ENCODE measurements at regions not wholly inside any gene's neighbourhood (a gene's known extent, or its start where the extent isn't known, plus 50 kb on each side); places are given as distances from the start of the nearest gene placed in this dataset.

DNA sequence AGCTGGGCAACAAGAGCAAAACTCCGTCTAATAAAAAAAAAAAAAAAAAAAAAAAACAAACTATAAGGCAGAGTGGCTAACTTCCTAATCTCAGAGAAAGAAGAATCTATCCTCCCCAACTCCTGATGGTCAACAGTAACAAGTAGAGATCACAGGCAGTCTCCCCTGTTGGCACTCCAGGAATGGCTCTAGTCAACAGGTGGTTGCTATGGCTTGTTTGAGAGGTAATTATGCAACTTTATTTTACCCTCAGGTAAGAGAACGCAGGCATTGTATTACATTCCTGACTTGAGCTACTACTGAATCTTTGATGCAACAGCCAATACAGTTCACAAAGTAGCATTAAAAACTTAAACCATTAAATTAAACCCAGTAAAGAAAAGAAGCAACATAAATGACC lies 180.3 kb downstream of the DICER1 start:
- ATAC-seq (ENCODE audit: low read depth) (0 out of 3 replicates have a peak, but pooled peaks have one; percentile 46), DNase-seq (ENCODE audit: low spot score) (no peak)
- TF ChIP-seq, protein P1, sequence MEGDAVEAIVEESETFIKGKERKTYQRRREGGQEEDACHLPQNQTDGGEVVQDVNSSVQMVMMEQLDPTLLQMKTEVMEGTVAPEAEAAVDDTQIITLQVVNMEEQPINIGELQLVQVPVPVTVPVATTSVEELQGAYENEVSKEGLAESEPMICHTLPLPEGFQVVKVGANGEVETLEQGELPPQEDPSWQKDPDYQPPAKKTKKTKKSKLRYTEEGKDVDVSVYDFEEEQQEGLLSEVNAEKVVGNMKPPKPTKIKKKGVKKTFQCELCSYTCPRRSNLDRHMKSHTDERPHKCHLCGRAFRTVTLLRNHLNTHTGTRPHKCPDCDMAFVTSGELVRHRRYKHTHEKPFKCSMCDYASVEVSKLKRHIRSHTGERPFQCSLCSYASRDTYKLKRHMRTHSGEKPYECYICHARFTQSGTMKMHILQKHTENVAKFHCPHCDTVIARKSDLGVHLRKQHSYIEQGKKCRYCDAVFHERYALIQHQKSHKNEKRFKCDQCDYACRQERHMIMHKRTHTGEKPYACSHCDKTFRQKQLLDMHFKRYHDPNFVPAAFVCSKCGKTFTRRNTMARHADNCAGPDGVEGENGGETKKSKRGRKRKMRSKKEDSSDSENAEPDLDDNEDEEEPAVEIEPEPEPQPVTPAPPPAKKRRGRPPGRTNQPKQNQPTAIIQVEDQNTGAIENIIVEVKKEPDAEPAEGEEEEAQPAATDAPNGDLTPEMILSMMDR (IDR thresholded peaks at IDR 0.05; ENCODE audit: poor library complexity, severe bottlenecking), result no peak
- Histone ChIP-seq H3K4me3 (ENCODE audit: severe bottlenecking) (no peak overlapping the region), H3K27ac (ENCODE audit: poor library complexity, severe bottlenecking) (no peak overlapping the region), H3K27me3 (ENCODE audit: insufficient read depth, poor library complexity, severe bottlenecking) (peaks cover 16% of the 10 kb centered on the region), H3K36me3 (ENCODE audit: low read depth) (no peaks in the 10 kb centered on the region), H3K4me1 (ENCODE audit: insufficient read depth, poor library complexity, severe bottlenecking) (no peaks in the 10 kb centered on the region), H3K9me3 (ENCODE audit: severe bottlenecking) (no peaks in the 10 kb centered on the region)

DNA sequence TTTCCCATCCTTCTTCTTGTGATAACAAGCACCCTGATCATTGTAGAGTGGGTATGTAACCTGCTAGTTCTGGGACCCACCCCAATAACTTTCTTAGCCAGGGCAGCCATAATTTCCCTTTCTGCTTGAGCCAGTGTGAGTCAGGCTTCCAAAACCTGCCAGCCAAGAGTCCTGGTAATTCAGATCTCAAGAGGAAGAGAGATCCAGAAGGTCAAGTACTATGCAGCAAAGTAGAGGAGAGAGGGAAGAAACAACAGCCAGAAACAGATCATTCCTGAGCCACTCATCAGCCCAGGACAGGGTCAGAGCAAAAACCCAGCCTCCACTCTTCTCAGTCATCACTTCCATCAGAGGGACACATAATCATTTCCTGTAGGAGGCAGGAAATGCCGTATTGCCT lies 182.0 kb downstream of the DICER1 start:
- Histone ChIP-seq H3K27me3 (ENCODE audit: insufficient read depth, poor library complexity, severe bottlenecking) (peaks cover 18% of the 10 kb centered on the region), H3K4me1 (ENCODE audit: insufficient read depth, poor library complexity, severe bottlenecking) (no peaks in the 10 kb centered on the region), H3K36me3 (ENCODE audit: low read depth) (no peaks in the 10 kb centered on the region), H3K27ac (ENCODE audit: poor library complexity, severe bottlenecking) (no peak overlapping the region), H3K9me3 (ENCODE audit: severe bottlenecking) (no peaks in the 10 kb centered on the region), H3K4me3 (ENCODE audit: severe bottlenecking) (no peak overlapping the region)
- TF ChIP-seq, protein P1 (IDR thresholded peaks at IDR 0.05; ENCODE audit: poor library complexity, severe bottlenecking), result no peak
- no peak for DNase-seq (ENCODE audit: low spot score)
- peak; percentile 41; the same call in 1 of the 3 replicates for ATAC-seq (ENCODE audit: low read depth)

DNA sequence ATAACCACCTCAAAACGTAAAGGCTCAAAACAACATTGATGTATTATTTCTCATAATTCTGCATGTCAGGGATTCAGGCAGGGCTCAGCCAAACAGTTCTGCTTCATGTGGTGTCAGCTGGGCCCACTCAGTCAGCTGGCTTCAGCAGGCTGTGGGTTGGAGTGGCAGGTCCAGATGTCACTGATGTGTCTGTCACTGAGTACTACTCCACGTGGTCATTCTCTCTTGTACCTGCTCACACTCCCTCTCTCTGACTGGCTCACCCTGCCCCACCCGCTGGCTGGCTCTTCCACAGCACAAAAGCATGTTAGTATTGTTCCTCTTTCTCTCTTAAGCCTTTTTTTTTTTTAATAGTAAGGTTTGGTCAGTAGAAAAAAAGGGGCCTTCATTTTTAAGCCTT lies 182.4 kb downstream of the DICER1 start:
- no peak overlapping the region for H3K27ac ChIP-seq (ENCODE audit: poor library complexity, severe bottlenecking)
- 0 out of 3 replicates have a peak, but pooled peaks have one; percentile 27 for ATAC-seq (ENCODE audit: low read depth)
- TF ChIP-seq, protein P1 (IDR thresholded peaks at IDR 0.05; ENCODE audit: poor library complexity, severe bottlenecking), result no peak
- no peak overlapping the region for H3K4me3 ChIP-seq (ENCODE audit: severe bottlenecking)
- H3K36me3 ChIP-seq (ENCODE audit: low read depth), result no peaks in the 10 kb centered on the region
- H3K4me1 ChIP-seq (ENCODE audit: insufficient read depth, poor library complexity, severe bottlenecking), result no peaks in the 10 kb centered on the region
- no peak for DNase-seq (ENCODE audit: low spot score)
- peaks cover 18% of the 10 kb centered on the region for H3K27me3 ChIP-seq (ENCODE audit: insufficient read depth, poor library complexity, severe bottlenecking)
- no peaks in the 10 kb centered on the region for H3K9me3 ChIP-seq (ENCODE audit: severe bottlenecking)

DNA sequence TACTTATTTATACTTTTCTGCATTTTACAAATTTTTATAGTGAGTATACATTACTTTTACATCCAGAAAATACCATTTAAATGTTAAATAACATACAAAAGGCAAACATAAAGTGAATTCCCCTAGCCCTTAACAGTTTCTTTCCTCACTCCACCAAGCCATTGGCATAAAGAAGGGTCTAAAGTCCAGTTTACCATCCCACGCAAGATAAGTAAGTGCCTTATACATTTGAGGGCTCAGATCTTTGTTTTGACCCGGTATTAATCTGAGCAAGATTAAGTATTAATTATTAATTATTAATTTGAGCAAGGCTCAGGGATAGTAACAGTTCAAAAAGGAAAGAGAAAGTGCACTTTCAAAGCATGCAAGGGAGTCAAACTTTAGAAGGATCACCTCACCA lies 182.9 kb downstream of the DICER1 start:
- H3K36me3 ChIP-seq (ENCODE audit: low read depth), result no peaks in the 10 kb centered on the region
- no peak overlapping the region for H3K27ac ChIP-seq (ENCODE audit: poor library complexity, severe bottlenecking)
- no peaks in the 10 kb centered on the region for H3K4me1 ChIP-seq (ENCODE audit: insufficient read depth, poor library complexity, severe bottlenecking)
- no peak overlapping the region for H3K4me3 ChIP-seq (ENCODE audit: severe bottlenecking)
- no peak for DNase-seq (ENCODE audit: low spot score)
- H3K27me3 ChIP-seq (ENCODE audit: insufficient read depth, poor library complexity, severe bottlenecking), result peaks cover 18% of the 10 kb centered on the region
- no peak for ATAC-seq (ENCODE audit: low read depth)
- TF ChIP-seq, protein P1 (IDR thresholded peaks at IDR 0.05; ENCODE audit: poor library complexity, severe bottlenecking), result no peak
- H3K9me3 ChIP-seq (ENCODE audit: severe bottlenecking), result no peaks in the 10 kb centered on the region

DNA sequence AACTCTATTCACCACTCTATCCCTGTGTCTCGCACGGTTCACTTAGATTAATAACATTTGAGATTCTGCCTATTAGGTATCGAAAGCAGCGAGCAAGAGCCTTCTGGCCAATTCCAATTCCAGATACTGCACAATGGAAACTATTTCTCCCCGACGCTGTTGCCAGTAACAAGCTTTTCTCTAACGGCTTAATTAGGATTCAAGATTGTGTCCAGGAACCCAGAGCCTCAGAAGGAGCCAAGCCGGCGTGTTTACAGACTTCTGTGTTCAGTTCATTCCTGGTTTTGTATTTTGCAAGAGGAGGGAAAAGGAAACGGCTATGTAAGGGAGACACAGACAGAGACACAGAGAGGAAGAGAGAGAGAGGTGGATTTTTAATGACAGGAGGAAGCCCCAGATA lies 185.6 kb downstream of the DICER1 start:
- Histone ChIP-seq H3K4me3 (ENCODE audit: severe bottlenecking) (no peak overlapping the region), H3K4me1 (ENCODE audit: insufficient read depth, poor library complexity, severe bottlenecking) (no peaks in the 10 kb centered on the region), H3K27ac (ENCODE audit: poor library complexity, severe bottlenecking) (no peak overlapping the region), H3K27me3 (ENCODE audit: insufficient read depth, poor library complexity, severe bottlenecking) (peaks cover 9% of the 10 kb centered on the region), H3K9me3 (ENCODE audit: severe bottlenecking) (no peaks in the 10 kb centered on the region), H3K36me3 (ENCODE audit: low read depth) (no peaks in the 10 kb centered on the region)
- DNase-seq (ENCODE audit: low spot score) (no peak), ATAC-seq (ENCODE audit: low read depth) (no peak)
- TF ChIP-seq, protein P1 (IDR thresholded peaks at IDR 0.05; ENCODE audit: poor library complexity, severe bottlenecking), result no peak

Measured in RWPE2 (cell line).